GM23338 (cell line): ENCODE measurements at regions not wholly inside any gene's neighbourhood (a gene's known extent, or its start where the extent isn't known, plus 50 kb on each side); places are given as distances from the start of the nearest gene placed in this dataset.

ENCODE experiments used
- ATAC-seq: fragments of 200-7000 bp; cut with Tn5 transposase; 3 replicates; pipeline ENCODE4 v1.9.1; 2020
- DNase-seq: peaks from one replicate; pipeline ENCODE4 v3.0.0-alpha.2; 2015; ENCODE audit warnings: low spot score
- H2AFZ ChIP-seq: fragments of 200-600 bp; sonication (generic); 2 replicates; pipeline ENCODE4 v1.8.0; 2016; ENCODE audit warnings: antibody characterized with exemption, mild to moderate bottlenecking, moderate library complexity
- H3F3A ChIP-seq: fragments of 200-600 bp; sonication (generic); replicated peaks from 2 replicates; pipeline ENCODE4 v1.8.0; 2017; ENCODE audit warnings: antibody characterized with exemption, mixed run types, low read depth
- H3K27ac ChIP-seq: fragments of 200-600 bp; sonication (generic); 2 replicates; pipeline ENCODE4 v1.6.1; 2016; ENCODE audit warnings: low read depth
- H3K27me3 ChIP-seq: fragments of 200-600 bp; sonication (generic); 2 replicates; pipeline ENCODE4 v1.8.0; 2016; ENCODE audit warnings: mild to moderate bottlenecking, mixed run types, moderate library complexity; ENCODE audit not compliant: insufficient read depth
- H3K36me3 ChIP-seq: fragments of 200-600 bp; sonication (generic); 2 replicates; pipeline ENCODE4 v1.8.0; 2016; ENCODE audit warnings: mild to moderate bottlenecking; ENCODE audit not compliant: insufficient read depth
- H3K4me1 ChIP-seq: fragments of 200-600 bp; sonication (generic); 2 replicates; pipeline ENCODE4 v1.8.0; 2016; ENCODE audit warnings: mild to moderate bottlenecking, moderate library complexity; ENCODE audit not compliant: insufficient read depth
- H3K4me2 ChIP-seq: fragments of 200-600 bp; sonication (generic); 2 replicates; pipeline ENCODE4 v1.7.1; 2017; ENCODE audit warnings: mixed run types
- H3K4me3 ChIP-seq: fragments of 200-600 bp; sonication (generic); 2 replicates; pipeline ENCODE4 v1.6.1; 2016; ENCODE audit warnings: mixed run types
- H3K79me2 ChIP-seq: fragments of 200-600 bp; sonication (generic); replicated peaks from 2 replicates; pipeline ENCODE4 v1.8.0; 2017; ENCODE audit warnings: mild to moderate bottlenecking; ENCODE audit not compliant: insufficient read depth
- H3K9me2 ChIP-seq: fragments of 200-600 bp; sonication (generic); 2 replicates; pipeline ENCODE4 v1.8.0; 2017; ENCODE audit not compliant: insufficient read depth
- H4K20me1 ChIP-seq: fragments of 200-600 bp; sonication (generic); replicated peaks from 2 replicates; pipeline ENCODE4 v1.8.0; 2017; ENCODE audit warnings: mild to moderate bottlenecking; ENCODE audit not compliant: insufficient read depth
- H3K27ac Mint-ChIP-seq: 2 replicates; pipeline ENCODE4 v1.8.0; 2020; ENCODE audit warnings: inconsistent platforms, mild to moderate bottlenecking, moderate library complexity, mixed read lengths
- H3K27me3 Mint-ChIP-seq: 3 replicates; pipeline ENCODE4 v1.8.0; 2022; ENCODE audit warnings: low read depth, mild to moderate bottlenecking, moderate library complexity, mixed read lengths, inconsistent platforms; ENCODE audit not compliant: insufficient read depth, poor library complexity
- H3K36me3 Mint-ChIP-seq: 3 replicates; pipeline ENCODE4 v1.8.0; 2021; ENCODE audit warnings: low read depth, mild to moderate bottlenecking, inconsistent platforms, moderate library complexity, mixed read lengths
- H3K4me1 Mint-ChIP-seq: 3 replicates; pipeline ENCODE4 v1.8.0; 2020; ENCODE audit warnings: mild to moderate bottlenecking, inconsistent platforms, mixed read lengths
- H3K4me3 Mint-ChIP-seq: 3 replicates; pipeline ENCODE4 v1.8.0; 2021; ENCODE audit warnings: moderate library complexity, mild to moderate bottlenecking, inconsistent platforms, mixed read lengths
- H3K9me3 Mint-ChIP-seq: 3 replicates; pipeline ENCODE4 v1.8.0; 2020; ENCODE audit warnings: moderate library complexity, mild to moderate bottlenecking, inconsistent platforms, mixed read lengths
- CREB1 ChIP-seq: fragments of 250-450 bp; sonication (Bioruptor Pico); IDR thresholded peaks from 2 replicates; pipeline ENCODE4 v1.5.0; 2020; ENCODE audit warnings: low read depth, mild to moderate bottlenecking, moderate library complexity
- EZH2 ChIP-seq: fragments of 200-600 bp; sonication (generic); IDR thresholded peaks from one replicate; pipeline ENCODE4 v1.8.0; 2017; ENCODE audit warnings: antibody characterized with exemption, mild to moderate bottlenecking, low read depth; ENCODE audit not compliant: unreplicated experiment
- EZH2phosphoT487 ChIP-seq: fragments of 200-600 bp; sonication (generic); IDR thresholded peaks from one replicate; pipeline ENCODE4 v1.8.1; 2018; ENCODE audit warnings: antibody characterized with exemption; ENCODE audit not compliant: unreplicated experiment
- JUNB ChIP-seq: IDR thresholded peaks from one replicate; pipeline ENCODE4 v1.6.1; 2016; ENCODE audit warnings: antibody characterized with exemption; ENCODE audit not compliant: unreplicated experiment
- NANOG ChIP-seq: IDR thresholded peaks from 2 replicates; pipeline ENCODE4 v1.6.1; 2016; ENCODE audit warnings: antibody characterized with exemption, borderline replicate concordance
- POLR2AphosphoS5 ChIP-seq: IDR thresholded peaks from 2 replicates; pipeline ENCODE4 v1.6.1; 2016; ENCODE audit warnings: antibody characterized with exemption, low read depth
- STAT1 ChIP-seq: IDR thresholded peaks from one replicate; pipeline ENCODE4 v1.6.1; 2016; ENCODE audit warnings: antibody characterized with exemption; ENCODE audit not compliant: unreplicated experiment
- ZNF114 ChIP-seq: fragments of 250-450 bp; sonication (Bioruptor Pico); IDR thresholded peaks from 2 replicates; pipeline ENCODE4 v1.5.0; 2020; ENCODE audit warnings: mild to moderate bottlenecking, moderate library complexity
- ZNF331 ChIP-seq: fragments of 250-450 bp; sonication (Bioruptor Pico); IDR thresholded peaks from 2 replicates; pipeline ENCODE4 v1.5.0; 2020; ENCODE audit warnings: low read depth, mild to moderate bottlenecking, moderate library complexity
- TF ChIP-seq, protein P1 (sequence below): fragments of 250-450 bp; sonication (Bioruptor Pico); IDR thresholded peaks from 2 replicates; pipeline ENCODE4 v1.5.0; 2020; ENCODE audit warnings: mild to moderate bottlenecking, moderate library complexity
- TF ChIP-seq, protein P2 (sequence below): IDR thresholded peaks from one replicate; pipeline ENCODE4 v1.6.1; 2018; ENCODE audit warnings: antibody characterized with exemption; ENCODE audit not compliant: unreplicated experiment
- TF ChIP-seq, protein P3 (sequence below), 2 experiments: fragments of 200-600 bp in 1 of 2; sonication (generic) in 1 of 2; conservative IDR thresholded peaks; 2 replicates each; pipeline versions ENCODE4 v1.5.1 to v1.6.1; 2016 to 2017; ENCODE audit warnings: antibody characterized with exemption in 2 of 2, low read depth in 2 of 2, mild to moderate bottlenecking in 2 of 2, moderate library complexity in 1 of 2
- TF ChIP-seq, protein P4 (sequence below): IDR thresholded peaks from 2 replicates; pipeline ENCODE4 v1.6.1; 2016; ENCODE audit warnings: antibody characterized with exemption

DNA sequence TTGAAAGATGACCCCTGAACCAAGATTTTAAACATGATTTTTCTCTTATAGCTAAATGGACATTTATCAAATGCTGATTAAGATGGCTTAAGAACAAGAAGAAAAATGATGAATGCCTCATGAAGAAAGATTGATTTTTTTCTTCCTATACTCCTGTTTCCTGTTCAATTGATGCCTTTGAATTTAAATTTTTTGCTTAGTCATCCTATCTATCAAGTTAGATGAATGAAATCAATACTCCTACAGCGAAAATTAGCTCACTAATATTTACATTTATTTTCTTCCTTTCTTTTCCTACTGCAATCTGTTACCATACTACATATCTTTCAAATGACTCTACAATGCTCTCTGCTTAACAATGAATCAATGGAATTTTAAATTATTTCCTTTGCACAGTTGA lies 773.6 kb upstream of the DIAPH2 start:
- Histone ChIP-seq H3K27me3 (no peaks in the 10 kb centered on the region), H3K9me2 (no peaks in the 10 kb centered on the region), H4K20me1 (no peaks in the 10 kb centered on the region), H3F3A (no peaks in the 10 kb centered on the region), H3K4me1 (no peaks in the 10 kb centered on the region), H3K4me3 (no peak overlapping the region), H3K4me2 (no peak overlapping the region), H2AFZ (no peak overlapping the region), H3K27ac (no peak overlapping the region), H3K36me3 (no peaks in the 10 kb centered on the region), H3K79me2 (no peaks in the 10 kb centered on the region)
- Mint-ChIP-seq H3K4me3 (no peak overlapping the region), H3K9me3 (peaks cover 3% of the 10 kb centered on the region; the same call in 1 of the 3 replicates), H3K27ac (peak overlapping the region; percentile 67; the same call in 1 of the 2 replicates), H3K36me3 (no peaks in the 10 kb centered on the region), H3K27me3 (peaks cover 2% of the 10 kb centered on the region), H3K4me1 (peaks cover 3% of the 10 kb centered on the region; the same call in 1 of the 3 replicates)
- DNase-seq, result no peak
- TF ChIP-seq POLR2AphosphoS5 (no peak), EZH2 (no peak), ZNF331 (CRISPR knock-in tag) (no peak), EZH2phosphoT487 (no peak), CREB1 (CRISPR knock-in tag) (no peak), STAT1 (no peak), NANOG (no peak), JUNB (no peak), ZNF114 (no peak)
- TF ChIP-seq, protein P1, sequence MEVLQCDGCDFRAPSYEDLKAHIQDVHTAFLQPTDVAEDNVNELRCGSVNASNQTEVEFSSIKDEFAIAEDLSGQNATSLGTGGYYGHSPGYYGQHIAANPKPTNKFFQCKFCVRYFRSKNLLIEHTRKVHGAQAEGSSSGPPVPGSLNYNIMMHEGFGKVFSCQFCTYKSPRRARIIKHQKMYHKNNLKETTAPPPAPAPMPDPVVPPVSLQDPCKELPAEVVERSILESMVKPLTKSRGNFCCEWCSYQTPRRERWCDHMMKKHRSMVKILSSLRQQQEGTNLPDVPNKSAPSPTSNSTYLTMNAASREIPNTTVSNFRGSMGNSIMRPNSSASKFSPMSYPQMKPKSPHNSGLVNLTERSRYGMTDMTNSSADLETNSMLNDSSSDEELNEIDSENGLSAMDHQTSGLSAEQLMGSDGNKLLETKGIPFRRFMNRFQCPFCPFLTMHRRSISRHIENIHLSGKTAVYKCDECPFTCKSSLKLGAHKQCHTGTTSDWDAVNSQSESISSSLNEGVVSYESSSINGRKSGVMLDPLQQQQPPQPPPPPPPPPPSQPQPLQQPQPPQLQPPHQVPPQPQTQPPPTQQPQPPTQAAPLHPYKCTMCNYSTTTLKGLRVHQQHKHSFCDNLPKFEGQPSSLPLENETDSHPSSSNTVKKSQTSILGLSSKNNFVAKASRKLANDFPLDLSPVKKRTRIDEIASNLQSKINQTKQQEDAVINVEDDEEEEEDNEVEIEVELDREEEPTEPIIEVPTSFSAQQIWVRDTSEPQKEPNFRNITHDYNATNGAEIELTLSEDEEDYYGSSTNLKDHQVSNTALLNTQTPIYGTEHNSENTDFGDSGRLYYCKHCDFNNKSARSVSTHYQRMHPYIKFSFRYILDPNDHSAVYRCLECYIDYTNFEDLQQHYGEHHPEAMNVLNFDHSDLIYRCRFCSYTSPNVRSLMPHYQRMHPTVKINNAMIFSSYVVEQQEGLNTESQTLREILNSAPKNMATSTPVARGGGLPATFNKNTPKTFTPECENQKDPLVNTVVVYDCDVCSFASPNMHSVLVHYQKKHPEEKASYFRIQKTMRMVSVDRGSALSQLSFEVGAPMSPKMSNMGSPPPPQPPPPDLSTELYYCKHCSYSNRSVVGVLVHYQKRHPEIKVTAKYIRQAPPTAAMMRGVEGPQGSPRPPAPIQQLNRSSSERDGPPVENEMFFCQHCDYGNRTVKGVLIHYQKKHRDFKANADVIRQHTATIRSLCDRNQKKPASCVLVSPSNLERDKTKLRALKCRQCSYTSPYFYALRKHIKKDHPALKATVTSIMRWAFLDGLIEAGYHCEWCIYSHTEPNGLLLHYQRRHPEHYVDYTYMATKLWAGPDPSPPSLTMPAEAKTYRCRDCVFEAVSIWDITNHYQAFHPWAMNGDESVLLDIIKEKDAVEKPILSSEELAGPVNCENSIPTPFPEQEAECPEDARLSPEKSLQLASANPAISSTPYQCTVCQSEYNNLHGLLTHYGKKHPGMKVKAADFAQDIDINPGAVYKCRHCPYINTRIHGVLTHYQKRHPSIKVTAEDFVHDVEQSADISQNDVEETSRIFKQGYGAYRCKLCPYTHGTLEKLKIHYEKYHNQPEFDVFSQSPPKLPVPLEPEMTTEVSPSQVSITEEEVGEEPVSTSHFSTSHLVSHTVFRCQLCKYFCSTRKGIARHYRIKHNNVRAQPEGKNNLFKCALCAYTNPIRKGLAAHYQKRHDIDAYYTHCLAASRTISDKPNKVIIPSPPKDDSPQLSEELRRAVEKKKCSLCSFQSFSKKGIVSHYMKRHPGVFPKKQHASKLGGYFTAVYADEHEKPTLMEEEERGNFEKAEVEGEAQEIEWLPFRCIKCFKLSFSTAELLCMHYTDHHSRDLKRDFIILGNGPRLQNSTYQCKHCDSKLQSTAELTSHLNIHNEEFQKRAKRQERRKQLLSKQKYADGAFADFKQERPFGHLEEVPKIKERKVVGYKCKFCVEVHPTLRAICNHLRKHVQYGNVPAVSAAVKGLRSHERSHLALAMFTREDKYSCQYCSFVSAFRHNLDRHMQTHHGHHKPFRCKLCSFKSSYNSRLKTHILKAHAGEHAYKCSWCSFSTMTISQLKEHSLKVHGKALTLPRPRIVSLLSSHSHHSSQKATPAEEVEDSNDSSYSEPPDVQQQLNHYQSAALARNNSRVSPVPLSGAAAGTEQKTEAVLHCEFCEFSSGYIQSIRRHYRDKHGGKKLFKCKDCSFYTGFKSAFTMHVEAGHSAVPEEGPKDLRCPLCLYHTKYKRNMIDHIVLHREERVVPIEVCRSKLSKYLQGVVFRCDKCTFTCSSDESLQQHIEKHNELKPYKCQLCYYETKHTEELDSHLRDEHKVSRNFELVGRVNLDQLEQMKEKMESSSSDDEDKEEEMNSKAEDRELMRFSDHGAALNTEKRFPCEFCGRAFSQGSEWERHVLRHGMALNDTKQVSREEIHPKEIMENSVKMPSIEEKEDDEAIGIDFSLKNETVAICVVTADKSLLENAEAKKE, result no peak
- TF ChIP-seq, protein P2, sequence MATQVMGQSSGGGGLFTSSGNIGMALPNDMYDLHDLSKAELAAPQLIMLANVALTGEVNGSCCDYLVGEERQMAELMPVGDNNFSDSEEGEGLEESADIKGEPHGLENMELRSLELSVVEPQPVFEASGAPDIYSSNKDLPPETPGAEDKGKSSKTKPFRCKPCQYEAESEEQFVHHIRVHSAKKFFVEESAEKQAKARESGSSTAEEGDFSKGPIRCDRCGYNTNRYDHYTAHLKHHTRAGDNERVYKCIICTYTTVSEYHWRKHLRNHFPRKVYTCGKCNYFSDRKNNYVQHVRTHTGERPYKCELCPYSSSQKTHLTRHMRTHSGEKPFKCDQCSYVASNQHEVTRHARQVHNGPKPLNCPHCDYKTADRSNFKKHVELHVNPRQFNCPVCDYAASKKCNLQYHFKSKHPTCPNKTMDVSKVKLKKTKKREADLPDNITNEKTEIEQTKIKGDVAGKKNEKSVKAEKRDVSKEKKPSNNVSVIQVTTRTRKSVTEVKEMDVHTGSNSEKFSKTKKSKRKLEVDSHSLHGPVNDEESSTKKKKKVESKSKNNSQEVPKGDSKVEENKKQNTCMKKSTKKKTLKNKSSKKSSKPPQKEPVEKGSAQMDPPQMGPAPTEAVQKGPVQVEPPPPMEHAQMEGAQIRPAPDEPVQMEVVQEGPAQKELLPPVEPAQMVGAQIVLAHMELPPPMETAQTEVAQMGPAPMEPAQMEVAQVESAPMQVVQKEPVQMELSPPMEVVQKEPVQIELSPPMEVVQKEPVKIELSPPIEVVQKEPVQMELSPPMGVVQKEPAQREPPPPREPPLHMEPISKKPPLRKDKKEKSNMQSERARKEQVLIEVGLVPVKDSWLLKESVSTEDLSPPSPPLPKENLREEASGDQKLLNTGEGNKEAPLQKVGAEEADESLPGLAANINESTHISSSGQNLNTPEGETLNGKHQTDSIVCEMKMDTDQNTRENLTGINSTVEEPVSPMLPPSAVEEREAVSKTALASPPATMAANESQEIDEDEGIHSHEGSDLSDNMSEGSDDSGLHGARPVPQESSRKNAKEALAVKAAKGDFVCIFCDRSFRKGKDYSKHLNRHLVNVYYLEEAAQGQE, result no peak
- TF ChIP-seq, protein P3, sequence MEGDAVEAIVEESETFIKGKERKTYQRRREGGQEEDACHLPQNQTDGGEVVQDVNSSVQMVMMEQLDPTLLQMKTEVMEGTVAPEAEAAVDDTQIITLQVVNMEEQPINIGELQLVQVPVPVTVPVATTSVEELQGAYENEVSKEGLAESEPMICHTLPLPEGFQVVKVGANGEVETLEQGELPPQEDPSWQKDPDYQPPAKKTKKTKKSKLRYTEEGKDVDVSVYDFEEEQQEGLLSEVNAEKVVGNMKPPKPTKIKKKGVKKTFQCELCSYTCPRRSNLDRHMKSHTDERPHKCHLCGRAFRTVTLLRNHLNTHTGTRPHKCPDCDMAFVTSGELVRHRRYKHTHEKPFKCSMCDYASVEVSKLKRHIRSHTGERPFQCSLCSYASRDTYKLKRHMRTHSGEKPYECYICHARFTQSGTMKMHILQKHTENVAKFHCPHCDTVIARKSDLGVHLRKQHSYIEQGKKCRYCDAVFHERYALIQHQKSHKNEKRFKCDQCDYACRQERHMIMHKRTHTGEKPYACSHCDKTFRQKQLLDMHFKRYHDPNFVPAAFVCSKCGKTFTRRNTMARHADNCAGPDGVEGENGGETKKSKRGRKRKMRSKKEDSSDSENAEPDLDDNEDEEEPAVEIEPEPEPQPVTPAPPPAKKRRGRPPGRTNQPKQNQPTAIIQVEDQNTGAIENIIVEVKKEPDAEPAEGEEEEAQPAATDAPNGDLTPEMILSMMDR (conservative IDR thresholded peaks at IDR 0.05; ENCODE audit: low read depth in 2 of 2), result no peak
- TF ChIP-seq, protein P4, sequence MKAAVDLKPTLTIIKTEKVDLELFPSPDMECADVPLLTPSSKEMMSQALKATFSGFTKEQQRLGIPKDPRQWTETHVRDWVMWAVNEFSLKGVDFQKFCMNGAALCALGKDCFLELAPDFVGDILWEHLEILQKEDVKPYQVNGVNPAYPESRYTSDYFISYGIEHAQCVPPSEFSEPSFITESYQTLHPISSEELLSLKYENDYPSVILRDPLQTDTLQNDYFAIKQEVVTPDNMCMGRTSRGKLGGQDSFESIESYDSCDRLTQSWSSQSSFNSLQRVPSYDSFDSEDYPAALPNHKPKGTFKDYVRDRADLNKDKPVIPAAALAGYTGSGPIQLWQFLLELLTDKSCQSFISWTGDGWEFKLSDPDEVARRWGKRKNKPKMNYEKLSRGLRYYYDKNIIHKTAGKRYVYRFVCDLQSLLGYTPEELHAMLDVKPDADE, result no peak
- ATAC-seq, result no peak
